ENCODE measurements at regions not wholly inside any gene's neighbourhood (a gene's known extent, or its start where the extent isn't known, plus 50 kb on each side); places are given as distances from the start of the nearest gene placed in this dataset.

GRCh38 chr6:21518317-21518716 lies 75.2 kb upstream of the SOX4 start:
- Histone ChIP-seq H3K9me3 (ENCODE audit: control insufficient read depth, insufficient read depth, low read depth, low read length) (no peaks in the 10 kb centered on the region), H3K4me3 (ENCODE audit: low read depth in 2 of 2, low read length in 2 of 2) (no peak overlapping the region), H3K27ac (ENCODE audit: low read length) (no peak overlapping the region), H3K4me1 (ENCODE audit: control insufficient read depth, insufficient read depth, low read length) (no peaks in the 10 kb centered on the region), H3K27me3 (ENCODE audit: control insufficient read depth, insufficient read depth, low read length) (peaks cover 10% of the 10 kb centered on the region), H3K36me3 (ENCODE audit: control insufficient read depth, insufficient read depth, low read length) (no peaks in the 10 kb centered on the region)
- intact Hi-C loops (cut with micrococcal nuclease; ENCODE audit: unreplicated experiment) (no loop called here), in situ Hi-C loops (cut with HindIII; ENCODE audit: low pct_unique_long_range_greater_than_20kb, low sequenced_read_pairs) (no loop called here)
- CTCF ChIA-PET = no interaction called here
- TF ChIP-seq, protein P1, sequence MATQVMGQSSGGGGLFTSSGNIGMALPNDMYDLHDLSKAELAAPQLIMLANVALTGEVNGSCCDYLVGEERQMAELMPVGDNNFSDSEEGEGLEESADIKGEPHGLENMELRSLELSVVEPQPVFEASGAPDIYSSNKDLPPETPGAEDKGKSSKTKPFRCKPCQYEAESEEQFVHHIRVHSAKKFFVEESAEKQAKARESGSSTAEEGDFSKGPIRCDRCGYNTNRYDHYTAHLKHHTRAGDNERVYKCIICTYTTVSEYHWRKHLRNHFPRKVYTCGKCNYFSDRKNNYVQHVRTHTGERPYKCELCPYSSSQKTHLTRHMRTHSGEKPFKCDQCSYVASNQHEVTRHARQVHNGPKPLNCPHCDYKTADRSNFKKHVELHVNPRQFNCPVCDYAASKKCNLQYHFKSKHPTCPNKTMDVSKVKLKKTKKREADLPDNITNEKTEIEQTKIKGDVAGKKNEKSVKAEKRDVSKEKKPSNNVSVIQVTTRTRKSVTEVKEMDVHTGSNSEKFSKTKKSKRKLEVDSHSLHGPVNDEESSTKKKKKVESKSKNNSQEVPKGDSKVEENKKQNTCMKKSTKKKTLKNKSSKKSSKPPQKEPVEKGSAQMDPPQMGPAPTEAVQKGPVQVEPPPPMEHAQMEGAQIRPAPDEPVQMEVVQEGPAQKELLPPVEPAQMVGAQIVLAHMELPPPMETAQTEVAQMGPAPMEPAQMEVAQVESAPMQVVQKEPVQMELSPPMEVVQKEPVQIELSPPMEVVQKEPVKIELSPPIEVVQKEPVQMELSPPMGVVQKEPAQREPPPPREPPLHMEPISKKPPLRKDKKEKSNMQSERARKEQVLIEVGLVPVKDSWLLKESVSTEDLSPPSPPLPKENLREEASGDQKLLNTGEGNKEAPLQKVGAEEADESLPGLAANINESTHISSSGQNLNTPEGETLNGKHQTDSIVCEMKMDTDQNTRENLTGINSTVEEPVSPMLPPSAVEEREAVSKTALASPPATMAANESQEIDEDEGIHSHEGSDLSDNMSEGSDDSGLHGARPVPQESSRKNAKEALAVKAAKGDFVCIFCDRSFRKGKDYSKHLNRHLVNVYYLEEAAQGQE (IDR thresholded peaks at IDR 0.05; ENCODE audit: insufficient read depth in 1 of 2, low read depth in 2 of 2, low read length in 1 of 2) = no peak
- TF ChIP-seq, protein P2, sequence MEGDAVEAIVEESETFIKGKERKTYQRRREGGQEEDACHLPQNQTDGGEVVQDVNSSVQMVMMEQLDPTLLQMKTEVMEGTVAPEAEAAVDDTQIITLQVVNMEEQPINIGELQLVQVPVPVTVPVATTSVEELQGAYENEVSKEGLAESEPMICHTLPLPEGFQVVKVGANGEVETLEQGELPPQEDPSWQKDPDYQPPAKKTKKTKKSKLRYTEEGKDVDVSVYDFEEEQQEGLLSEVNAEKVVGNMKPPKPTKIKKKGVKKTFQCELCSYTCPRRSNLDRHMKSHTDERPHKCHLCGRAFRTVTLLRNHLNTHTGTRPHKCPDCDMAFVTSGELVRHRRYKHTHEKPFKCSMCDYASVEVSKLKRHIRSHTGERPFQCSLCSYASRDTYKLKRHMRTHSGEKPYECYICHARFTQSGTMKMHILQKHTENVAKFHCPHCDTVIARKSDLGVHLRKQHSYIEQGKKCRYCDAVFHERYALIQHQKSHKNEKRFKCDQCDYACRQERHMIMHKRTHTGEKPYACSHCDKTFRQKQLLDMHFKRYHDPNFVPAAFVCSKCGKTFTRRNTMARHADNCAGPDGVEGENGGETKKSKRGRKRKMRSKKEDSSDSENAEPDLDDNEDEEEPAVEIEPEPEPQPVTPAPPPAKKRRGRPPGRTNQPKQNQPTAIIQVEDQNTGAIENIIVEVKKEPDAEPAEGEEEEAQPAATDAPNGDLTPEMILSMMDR (IDR thresholded peaks at IDR 0.05) = no peak
- TF ChIP-seq SIN3A (IDR thresholded peaks at IDR 0.05; ENCODE audit: borderline replicate concordance, insufficient read depth, low read depth, low read length) (no peak), TCF7L2 (IDR thresholded peaks at IDR 0.05; ENCODE audit: low read depth, low read length) (no peak), POLR2AphosphoS5 (IDR thresholded peaks at IDR 0.05; ENCODE audit: low read depth, low read length) (no peak)
- ATAC-seq (no peak), DNase-seq (ENCODE audit: low read depth, low spot score) (no peak)
- no TSS peak for BruUV-seq (replicated peaks)
- POLR2A ChIA-PET = no interaction called here

DNA sequence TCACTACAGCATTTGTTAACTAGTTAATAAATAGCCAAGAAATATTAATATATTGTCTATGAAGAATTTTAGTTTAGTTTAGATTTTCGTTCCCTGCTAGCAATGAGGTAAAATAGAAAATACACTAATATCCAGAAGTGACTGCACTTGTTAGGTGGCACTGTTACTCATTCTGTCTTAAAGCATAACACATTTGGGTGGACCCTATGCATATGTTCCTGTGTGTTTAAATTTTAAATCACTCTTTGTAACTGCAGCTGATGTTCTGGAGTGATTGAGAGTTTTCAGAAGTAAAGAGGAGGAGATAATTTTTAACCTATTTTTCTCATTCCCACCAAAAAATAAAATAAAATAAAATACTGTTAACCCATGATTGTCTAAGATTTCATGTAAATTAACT lies 73.9 kb upstream of the SOX4 start:
- in situ Hi-C loops (cut with HindIII; ENCODE audit: low pct_unique_long_range_greater_than_20kb, low sequenced_read_pairs) (no loop called here), intact Hi-C loops (cut with micrococcal nuclease; ENCODE audit: unreplicated experiment) (no loop called here)
- no peaks in the 10 kb centered on the region for H3K36me3 ChIP-seq (ENCODE audit: control insufficient read depth, insufficient read depth, low read length)
- ATAC-seq (no peak), DNase-seq (ENCODE audit: low read depth, low spot score) (no peak)
- H3K4me1 ChIP-seq (ENCODE audit: control insufficient read depth, insufficient read depth, low read length) = no peaks in the 10 kb centered on the region
- H3K9me3 ChIP-seq (ENCODE audit: control insufficient read depth, insufficient read depth, low read depth, low read length) = no peaks in the 10 kb centered on the region
- H3K4me3 ChIP-seq (ENCODE audit: low read depth in 2 of 2, low read length in 2 of 2) = no peak overlapping the region
- TF ChIP-seq POLR2AphosphoS5 (IDR thresholded peaks at IDR 0.05; ENCODE audit: low read depth, low read length) (no peak), SIN3A (IDR thresholded peaks at IDR 0.05; ENCODE audit: borderline replicate concordance, insufficient read depth, low read depth, low read length) (no peak), TCF7L2 (IDR thresholded peaks at IDR 0.05; ENCODE audit: low read depth, low read length) (no peak)
- TF ChIP-seq, protein P1 (IDR thresholded peaks at IDR 0.05; ENCODE audit: insufficient read depth in 1 of 2, low read depth in 2 of 2, low read length in 1 of 2) = no peak
- TF ChIP-seq, protein P2 (IDR thresholded peaks at IDR 0.05) = no peak
- CTCF ChIA-PET = interaction anchor here (0.6 kb wide), 1 partner anchor 1428 kb away, joined by 4 read pairs; no protein-coding TSS in a partner anchor
- BruUV-seq (replicated peaks) = no TSS peak
- H3K27ac ChIP-seq (ENCODE audit: low read length) = no peak overlapping the region
- peaks cover 10% of the 10 kb centered on the region for H3K27me3 ChIP-seq (ENCODE audit: control insufficient read depth, insufficient read depth, low read length)
- POLR2A ChIA-PET = no interaction called here
